Fibroblast of skin of left biceps (primary cell): ENCODE measurements at regions not wholly inside any gene's neighbourhood (a gene's known extent, or its start where the extent isn't known, plus 50 kb on each side); places are given as distances from the start of the nearest gene placed in this dataset.

Experiments
- DNase-seq, 2 experiments: peaks; one replicate each; pipeline ENCODE4 v3.0.0-alpha.2; 2013; ENCODE audit warnings: low read depth in 2 of 2

DNA sequence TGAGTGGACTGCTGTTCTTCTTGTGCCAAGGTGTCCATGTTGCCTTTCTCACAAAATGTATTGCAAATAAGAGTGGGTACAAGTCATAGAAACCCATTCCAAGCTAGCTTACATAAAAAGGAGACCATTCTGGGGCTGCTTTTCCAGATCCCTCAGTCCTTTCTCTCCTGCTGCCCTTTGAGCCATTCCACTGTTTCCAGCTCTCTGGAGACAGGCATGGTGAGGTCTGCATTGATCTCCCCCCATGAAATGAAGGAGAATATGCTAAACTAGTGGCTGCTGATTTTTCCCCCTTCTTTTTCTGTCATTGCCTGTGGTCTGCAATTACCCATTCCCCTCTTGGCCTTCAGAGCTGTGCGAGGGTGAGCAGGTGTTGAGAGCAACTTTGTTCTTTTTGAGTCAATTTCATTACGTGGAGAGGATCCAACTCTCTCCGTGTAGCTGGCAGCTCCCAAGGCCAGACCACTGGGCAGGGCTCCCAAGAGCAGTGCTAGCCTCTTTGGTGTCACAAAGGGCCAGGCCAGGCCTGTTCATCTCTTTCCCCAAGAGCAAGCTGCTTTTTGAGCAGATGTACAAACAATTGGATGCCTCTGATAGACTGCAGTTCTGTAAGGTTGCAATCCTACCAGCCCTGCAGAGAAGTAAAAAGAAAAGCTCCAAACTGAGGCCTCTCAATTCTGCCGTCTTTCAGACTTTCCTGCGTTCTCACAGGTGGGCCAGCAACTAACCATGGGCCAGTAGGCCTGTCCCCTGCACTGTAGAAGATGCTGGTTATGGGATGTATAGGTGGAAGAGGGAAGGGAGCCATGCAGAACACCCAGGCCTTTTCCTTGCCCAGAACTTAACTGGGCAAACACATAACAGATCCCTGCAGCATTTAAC is 96.1 kb upstream of the ARMC2 start:
- no peak for DNase-seq

- DNase-seq: no peak
Observed at GRCh38 chr6:108752733-108753590, 95.3 kb upstream of the ARMC2 start.

- no peak for DNase-seq
Observed at GRCh38 chr6:108755257-108756240, 92.7 kb upstream of the ARMC2 start.

DNA sequence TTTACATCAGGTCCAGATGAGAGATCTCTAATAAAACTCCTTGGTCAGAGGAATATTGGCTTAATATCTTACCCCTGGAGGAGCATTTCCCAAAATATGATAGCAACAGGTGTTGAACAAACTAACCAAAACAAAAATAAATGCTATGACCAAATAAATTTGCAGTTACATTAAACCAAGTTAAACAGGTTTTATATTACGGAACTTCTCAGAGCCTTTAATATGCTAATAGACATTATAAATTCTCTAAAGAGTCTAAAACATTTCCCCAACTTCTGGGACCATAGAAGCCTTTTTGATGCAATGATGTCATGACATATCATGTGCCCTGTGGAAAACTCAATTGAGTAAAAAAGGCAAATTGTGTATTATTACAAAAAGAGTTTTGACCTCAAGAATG is 90.9 kb upstream of the ARMC2 start:
- no peak for DNase-seq

GRCh38 chr6:108758884-108759283 is 89.3 kb upstream of the ARMC2 start:
- DNase-seq: no peak

DNA sequence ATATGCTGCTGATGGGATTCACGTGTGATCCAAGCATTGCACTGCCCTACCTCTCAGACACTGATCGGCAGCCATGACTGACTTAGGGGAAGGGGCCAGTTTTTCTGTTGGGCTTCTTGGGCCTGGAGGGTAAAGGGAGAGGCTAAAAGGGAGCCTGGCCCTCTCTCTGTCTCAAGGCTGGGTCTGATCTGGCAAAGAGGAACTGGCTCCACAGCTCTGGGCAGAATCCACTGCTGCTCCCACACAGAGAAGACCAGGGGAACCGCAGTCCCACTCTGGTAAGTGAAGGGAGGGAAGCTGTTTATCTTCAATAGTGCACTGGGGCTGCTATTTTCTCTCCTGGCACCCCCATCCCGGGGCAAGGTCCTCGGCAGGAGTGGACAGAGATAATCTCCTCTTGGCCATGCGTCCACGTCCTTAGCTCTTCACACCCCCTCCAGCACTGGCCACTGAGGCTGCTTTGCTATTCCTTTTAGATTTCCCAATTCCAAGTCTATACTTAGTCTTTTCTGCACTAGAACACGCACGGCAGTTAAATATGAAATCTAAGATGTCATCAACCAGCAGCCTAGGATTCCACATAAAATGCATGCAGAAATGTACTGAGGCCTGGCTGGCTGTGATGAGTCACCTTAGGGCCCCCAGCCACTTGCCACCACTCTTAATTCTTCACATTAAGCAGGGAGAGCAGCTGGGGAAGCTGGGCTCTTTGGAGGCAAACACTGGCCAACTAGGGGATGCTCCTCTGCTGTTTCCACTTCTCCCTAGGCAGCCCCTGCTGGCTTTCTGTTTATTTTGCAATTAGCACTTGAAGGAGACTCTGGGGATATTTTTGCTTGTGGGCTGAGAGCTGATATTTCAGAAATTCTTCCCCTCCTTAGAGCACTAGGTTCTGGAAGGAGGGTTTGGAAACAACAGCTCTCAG is 87.8 kb upstream of the ARMC2 start:
- no peak for DNase-seq

DNA sequence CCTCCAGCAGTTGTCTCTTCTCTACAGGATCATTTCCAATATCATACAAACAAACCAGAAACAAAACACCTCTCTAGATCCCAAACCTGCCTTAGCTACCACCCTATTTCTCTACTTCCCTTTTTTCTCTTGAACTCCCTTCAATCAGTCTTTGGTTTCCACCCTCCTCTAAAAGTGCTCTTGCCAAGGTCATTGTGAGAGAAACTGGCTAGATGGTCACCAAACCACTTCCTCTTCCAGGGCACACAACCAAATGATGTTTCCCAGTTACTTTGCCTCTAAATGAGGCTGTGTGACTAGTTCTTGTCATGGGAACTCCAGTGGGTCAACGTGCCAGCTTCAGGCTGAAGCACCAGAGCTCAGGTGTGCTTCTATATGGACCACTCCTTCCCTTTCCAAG is 85.8 kb upstream of the ARMC2 start:
- no peak for DNase-seq

DNA sequence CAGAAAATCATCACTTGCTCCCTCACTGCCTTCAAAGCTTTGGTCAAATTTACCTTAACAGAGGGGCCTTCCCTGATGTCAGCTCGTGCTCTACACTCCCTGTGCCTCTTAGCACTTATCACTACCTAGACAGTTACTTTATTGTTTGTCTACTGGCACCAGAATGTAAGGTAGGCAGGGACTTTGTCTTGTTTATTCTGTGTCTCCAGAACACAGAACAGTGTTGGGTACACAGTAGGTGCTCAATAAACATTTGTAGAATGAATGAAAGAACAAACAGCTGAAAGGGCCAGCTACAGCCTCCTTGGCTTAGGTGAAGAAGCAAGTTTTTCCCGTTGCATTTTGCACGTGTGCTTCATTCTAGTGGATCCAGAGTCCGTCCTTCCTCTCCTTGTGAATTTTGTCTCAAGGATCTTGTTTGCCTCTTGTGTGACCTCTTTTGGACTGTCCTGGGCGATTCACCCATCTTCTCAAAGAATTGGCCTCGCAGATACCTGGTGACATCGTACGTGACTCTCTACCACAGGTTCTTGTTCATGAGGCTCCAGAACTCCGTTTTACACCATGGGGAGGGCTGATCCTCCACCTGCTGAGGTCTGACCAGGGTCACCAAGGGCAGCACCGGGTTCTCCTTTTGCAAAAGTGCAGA is 84.2 kb upstream of the ARMC2 start:
- no peak for DNase-seq

- no peak for DNase-seq
Observed at GRCh38 chr6:108764580-108764950, 83.7 kb upstream of the ARMC2 start.

GRCh38 chr6:108765495-108765894 is 82.7 kb upstream of the ARMC2 start:
- no peak for DNase-seq

DNA sequence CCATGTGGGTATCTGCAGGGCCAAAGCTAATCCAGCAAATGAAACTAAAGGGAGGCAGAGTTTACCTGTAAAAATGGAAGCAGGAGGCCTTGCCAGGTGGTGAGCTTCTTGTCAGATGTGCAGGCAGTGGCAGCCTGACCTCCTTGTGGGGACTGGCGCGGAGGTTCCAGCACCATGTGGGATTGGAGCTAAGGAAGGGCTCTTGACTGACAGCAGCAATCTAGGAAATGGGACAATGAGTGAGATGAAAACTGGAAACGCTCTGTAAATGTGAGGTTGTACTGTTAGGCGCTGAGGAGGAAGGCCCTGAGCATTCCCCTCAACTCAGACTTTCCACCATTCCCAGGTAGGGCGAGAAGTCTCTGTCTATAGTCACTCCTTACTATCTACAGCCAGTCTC is 81.8 kb upstream of the ARMC2 start:
- DNase-seq: no peak

DNA sequence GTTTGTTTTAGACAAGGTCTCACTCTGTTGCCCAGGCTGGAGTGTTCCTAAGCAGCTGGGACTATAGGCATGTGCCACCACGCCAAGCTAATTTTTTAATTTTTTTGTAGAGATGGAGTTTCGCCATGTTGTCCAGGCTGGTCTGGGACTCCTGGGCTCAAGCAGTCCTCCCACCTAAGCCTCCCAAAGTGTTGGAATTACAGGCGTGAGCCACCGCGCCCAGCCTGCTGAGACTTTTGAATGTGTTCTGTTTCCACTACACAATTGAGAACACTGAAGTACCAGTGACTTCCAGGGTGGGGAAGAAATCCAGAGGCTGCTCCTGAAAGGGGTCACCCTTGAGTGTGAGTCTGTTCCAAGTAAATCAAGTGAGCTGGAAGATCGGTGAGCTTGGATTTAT is 81.3 kb upstream of the ARMC2 start:
- no peak for DNase-seq

GRCh38 chr6:108767418-108768165 is 80.6 kb upstream of the ARMC2 start:
- no peak for DNase-seq

GRCh38 chr6:108768166-108768555 is 80.1 kb upstream of the ARMC2 start:
- no peak for DNase-seq

DNA sequence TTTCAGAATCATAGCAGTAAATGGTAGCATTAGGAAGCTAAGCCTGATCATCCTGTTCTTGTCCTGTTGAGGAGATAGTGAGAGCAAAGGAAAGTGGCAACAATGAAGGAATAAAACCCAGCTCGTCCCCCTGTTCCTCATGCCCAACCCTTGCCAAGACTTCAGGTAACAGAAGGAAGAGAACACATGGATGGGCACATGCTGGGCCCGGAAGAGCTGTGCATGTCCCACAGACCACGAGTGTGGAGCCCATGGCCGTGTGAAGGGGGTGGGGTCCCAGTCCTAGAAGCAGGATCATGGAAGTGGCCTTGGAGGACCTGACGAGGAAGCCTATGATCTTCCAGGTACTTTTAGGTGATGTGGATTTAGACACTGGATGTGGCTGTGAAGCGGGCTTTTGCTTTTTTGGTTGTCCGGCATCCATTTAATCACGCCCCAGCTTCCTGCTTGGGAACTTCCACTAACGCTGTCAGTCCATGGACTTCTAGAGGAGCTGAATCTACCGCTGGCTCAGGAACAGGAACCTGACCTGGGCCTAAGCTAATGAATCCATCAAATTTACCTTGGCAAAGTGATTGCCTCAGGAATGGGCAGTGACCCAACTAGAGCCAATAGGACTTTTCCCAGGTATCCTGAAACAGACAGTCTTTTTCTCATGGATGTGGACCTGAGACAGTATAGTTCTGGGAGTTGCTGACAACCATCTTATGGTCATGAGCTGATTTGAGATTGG is 79.3 kb upstream of the ARMC2 start:
- no peak for DNase-seq

GRCh38 chr6:108771421-108771820 is 76.8 kb upstream of the ARMC2 start:
- no peak for DNase-seq

DNA sequence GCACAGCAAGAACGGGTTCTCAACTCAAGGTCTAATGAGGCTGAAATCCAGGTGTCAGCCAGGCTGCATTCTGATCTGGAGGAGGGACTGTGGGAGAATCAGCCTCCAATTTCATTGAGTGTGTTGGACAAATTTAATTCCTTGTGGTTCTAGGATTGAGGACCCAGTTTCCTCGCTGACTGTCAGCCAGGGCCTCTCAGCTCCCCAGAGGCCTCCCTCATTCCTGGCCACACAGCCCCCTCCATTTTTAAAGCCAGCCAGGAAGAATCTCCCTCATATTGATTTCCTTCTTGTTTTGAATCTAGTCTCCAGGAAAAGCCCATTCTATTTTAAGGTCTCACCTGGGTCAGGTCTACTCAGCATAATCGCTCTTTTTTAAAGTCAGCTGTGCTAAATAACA is 73.7 kb upstream of the ARMC2 start:
- no peak for DNase-seq

DNA sequence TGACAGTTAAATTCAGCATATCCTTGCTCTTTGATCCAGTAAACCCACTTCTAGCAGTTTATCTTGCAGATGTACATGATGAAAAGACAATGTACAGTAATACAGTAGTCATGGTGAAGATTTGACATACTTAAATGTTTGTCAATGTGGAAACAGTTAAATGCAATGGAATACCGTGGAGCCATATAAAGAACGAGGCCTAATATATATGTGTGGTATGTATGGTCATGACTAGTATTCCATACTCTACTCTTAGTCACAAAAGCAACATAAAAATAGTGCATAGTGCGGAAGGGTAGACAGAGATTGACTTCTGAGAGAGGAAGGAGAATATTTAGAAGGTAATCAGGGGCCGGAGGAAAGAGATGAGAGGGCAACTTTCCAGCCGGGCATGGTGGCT is 70.7 kb upstream of the ARMC2 start:
- DNase-seq: peak; percentile 33 to 40
